Caco-2 (cell line): ENCODE measurements at regions not wholly inside any gene's neighbourhood (a gene's known extent, or its start where the extent isn't known, plus 50 kb on each side); places are given as distances from the start of the nearest gene placed in this dataset.

Source experiments
- BruUV-seq: library from RNA; stranded (reverse); fragments of 400-500 nt; replicated peaks from 2 replicates; lab custom pipeline; 2021; lab: Mats Ljungman, UMichigan
- CTCF ChIA-PET: fragments of 300-600 bp; sonication (Branson Sonifier 250); formaldehyde crosslinking; loops from one replicate; lab custom pipeline; 2022; ENCODE audit warnings: antibody characterized with exemption; lab: Charles Lee
- POLR2A ChIA-PET: fragments of 300-600 bp; sonication (Branson Sonifier 250); formaldehyde crosslinking; loops from one replicate; lab custom pipeline; 2022; ENCODE audit warnings: antibody characterized with exemption; lab: Charles Lee
- DNase-seq, 2 experiments: peaks; one replicate each; pipeline versions ENCODE4 v3.0.0 to v3.0.0-alpha.2; 2020 to 2022
- H3K27me3 ChIP-seq: replicated peaks from 2 replicates; pipeline ENCODE4 v1.6.0; 2011; ENCODE audit warnings: low read length; ENCODE audit not compliant: control insufficient read depth, insufficient read depth
- H3K36me3 ChIP-seq: 2 replicates; pipeline ENCODE4 v1.5.1; 2011; ENCODE audit warnings: low read length; ENCODE audit not compliant: control insufficient read depth, insufficient read depth
- H3K4me1 ChIP-seq: fragments of 250-450 bp; sonication (Bioruptor Pico); 2 replicates; pipeline ENCODE4 v1.5.1; 2020; ENCODE audit warnings: mild to moderate bottlenecking
- H3K4me3 ChIP-seq: 2 replicates; pipeline ENCODE4 v1.5.1; 2011; ENCODE audit warnings: low read depth, mild to moderate bottlenecking, control low read depth, low read length
- H3K9me3 ChIP-seq: fragments of 250-450 bp; sonication (Bioruptor Pico); 2 replicates; pipeline ENCODE4 v1.5.1; 2020; ENCODE audit warnings: mild to moderate bottlenecking, moderate library complexity
- H3K27ac Mint-ChIP-seq: one replicate; pipeline ENCODE4 v1.8.0; 2022; ENCODE audit warnings: mixed read lengths; ENCODE audit not compliant: unreplicated experiment
- H3K27me3 Mint-ChIP-seq: one replicate; pipeline ENCODE4 v1.8.0; 2022; ENCODE audit warnings: mixed read lengths; ENCODE audit not compliant: insufficient read depth, unreplicated experiment
- H3K36me3 Mint-ChIP-seq: one replicate; pipeline ENCODE4 v1.8.0; 2022; ENCODE audit warnings: mild to moderate bottlenecking, mixed read lengths; ENCODE audit not compliant: insufficient read depth, unreplicated experiment
- H3K4me1 Mint-ChIP-seq: one replicate; pipeline ENCODE4 v1.8.0; 2022; ENCODE audit warnings: low read depth, mixed read lengths; ENCODE audit not compliant: unreplicated experiment
- H3K4me3 Mint-ChIP-seq: one replicate; pipeline ENCODE4 v1.8.0; 2022; ENCODE audit warnings: mild to moderate bottlenecking, moderate library complexity, mixed read lengths; ENCODE audit not compliant: unreplicated experiment
- H3K9me3 Mint-ChIP-seq: one replicate; pipeline ENCODE4 v1.8.0; 2022; ENCODE audit warnings: mixed read lengths; ENCODE audit not compliant: unreplicated experiment
- intact Hi-C: fragments of 100-400 bp; cut with micrococcal nuclease; formaldehyde crosslinking; loops from one replicate; pipeline ENCODE4 v1.10.0; 2022; ENCODE audit not compliant: unreplicated experiment
- TF ChIP-seq, protein P1 (sequence below), 2 experiments: fragments of 200-600 bp in 1 of 2; IDR thresholded peaks; 1 replicate in 1 of 2; 2 replicates in 1 of 2; pipeline versions ENCODE4 v1.5.1 to v1.8.0; 2011 to 2022; ENCODE audit warnings: antibody characterized with exemption in 1 of 2, control low read depth in 1 of 2, inconsistent platforms in 1 of 2, low read depth in 1 of 2, low read length in 1 of 2, mild to moderate bottlenecking in 1 of 2, moderate library complexity in 1 of 2; ENCODE audit not compliant: insufficient read depth in 1 of 2, severe bottlenecking in 1 of 2, unreplicated experiment in 1 of 2

GRCh38 chr5:106964132-106964531 is 706.6 kb downstream of the EFNA5 start:
- Mint-ChIP-seq H3K36me3 (no peaks in the 10 kb centered on the region), H3K27me3 (no peaks in the 10 kb centered on the region), H3K4me1 (no peaks in the 10 kb centered on the region), H3K9me3 (no peaks in the 10 kb centered on the region), H3K4me3 (no peak overlapping the region), H3K27ac (no peak overlapping the region)
- no TSS peak for BruUV-seq
- H3K9me3 ChIP-seq: no peaks in the 10 kb centered on the region
- ChIA-PET POLR2A (no interaction called here), CTCF (no interaction called here)
- TF ChIP-seq, protein P1, sequence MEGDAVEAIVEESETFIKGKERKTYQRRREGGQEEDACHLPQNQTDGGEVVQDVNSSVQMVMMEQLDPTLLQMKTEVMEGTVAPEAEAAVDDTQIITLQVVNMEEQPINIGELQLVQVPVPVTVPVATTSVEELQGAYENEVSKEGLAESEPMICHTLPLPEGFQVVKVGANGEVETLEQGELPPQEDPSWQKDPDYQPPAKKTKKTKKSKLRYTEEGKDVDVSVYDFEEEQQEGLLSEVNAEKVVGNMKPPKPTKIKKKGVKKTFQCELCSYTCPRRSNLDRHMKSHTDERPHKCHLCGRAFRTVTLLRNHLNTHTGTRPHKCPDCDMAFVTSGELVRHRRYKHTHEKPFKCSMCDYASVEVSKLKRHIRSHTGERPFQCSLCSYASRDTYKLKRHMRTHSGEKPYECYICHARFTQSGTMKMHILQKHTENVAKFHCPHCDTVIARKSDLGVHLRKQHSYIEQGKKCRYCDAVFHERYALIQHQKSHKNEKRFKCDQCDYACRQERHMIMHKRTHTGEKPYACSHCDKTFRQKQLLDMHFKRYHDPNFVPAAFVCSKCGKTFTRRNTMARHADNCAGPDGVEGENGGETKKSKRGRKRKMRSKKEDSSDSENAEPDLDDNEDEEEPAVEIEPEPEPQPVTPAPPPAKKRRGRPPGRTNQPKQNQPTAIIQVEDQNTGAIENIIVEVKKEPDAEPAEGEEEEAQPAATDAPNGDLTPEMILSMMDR (IDR thresholded peaks at IDR 0.05; ENCODE audit: insufficient read depth in 1 of 2, low read depth in 1 of 2, low read length in 1 of 2, severe bottlenecking in 1 of 2, unreplicated experiment in 1 of 2): no peak
- intact Hi-C loops: no loop called here
- no peaks in the 10 kb centered on the region for H3K27me3 ChIP-seq
- H3K4me3 ChIP-seq: no peak overlapping the region
- DNase-seq: no peak
- peaks cover 5% of the 10 kb centered on the region; the same call in 1 of the 2 replicates for H3K4me1 ChIP-seq
- no peaks in the 10 kb centered on the region for H3K36me3 ChIP-seq

GRCh38 chr5:106963630-106964029 is 707.1 kb downstream of the EFNA5 start:
- no peaks in the 10 kb centered on the region for H3K36me3 Mint-ChIP-seq
- POLR2A ChIA-PET: no interaction called here
- Histone ChIP-seq H3K4me3 (no peak overlapping the region), H3K27me3 (no peaks in the 10 kb centered on the region), H3K36me3 (no peaks in the 10 kb centered on the region), H3K4me1 (peaks cover 5% of the 10 kb centered on the region; the same call in 1 of the 2 replicates), H3K9me3 (no peaks in the 10 kb centered on the region)
- H3K9me3 Mint-ChIP-seq: no peaks in the 10 kb centered on the region
- no peak overlapping the region for H3K27ac Mint-ChIP-seq
- H3K27me3 Mint-ChIP-seq: no peaks in the 10 kb centered on the region
- no peak for DNase-seq
- BruUV-seq: no TSS peak
- TF ChIP-seq, protein P1 (IDR thresholded peaks at IDR 0.05; ENCODE audit: insufficient read depth in 1 of 2, low read depth in 1 of 2, low read length in 1 of 2, severe bottlenecking in 1 of 2, unreplicated experiment in 1 of 2): no peak
- intact Hi-C loops: no loop called here
- CTCF ChIA-PET: no interaction called here
- H3K4me3 Mint-ChIP-seq: no peak overlapping the region
- H3K4me1 Mint-ChIP-seq: no peaks in the 10 kb centered on the region

DNA sequence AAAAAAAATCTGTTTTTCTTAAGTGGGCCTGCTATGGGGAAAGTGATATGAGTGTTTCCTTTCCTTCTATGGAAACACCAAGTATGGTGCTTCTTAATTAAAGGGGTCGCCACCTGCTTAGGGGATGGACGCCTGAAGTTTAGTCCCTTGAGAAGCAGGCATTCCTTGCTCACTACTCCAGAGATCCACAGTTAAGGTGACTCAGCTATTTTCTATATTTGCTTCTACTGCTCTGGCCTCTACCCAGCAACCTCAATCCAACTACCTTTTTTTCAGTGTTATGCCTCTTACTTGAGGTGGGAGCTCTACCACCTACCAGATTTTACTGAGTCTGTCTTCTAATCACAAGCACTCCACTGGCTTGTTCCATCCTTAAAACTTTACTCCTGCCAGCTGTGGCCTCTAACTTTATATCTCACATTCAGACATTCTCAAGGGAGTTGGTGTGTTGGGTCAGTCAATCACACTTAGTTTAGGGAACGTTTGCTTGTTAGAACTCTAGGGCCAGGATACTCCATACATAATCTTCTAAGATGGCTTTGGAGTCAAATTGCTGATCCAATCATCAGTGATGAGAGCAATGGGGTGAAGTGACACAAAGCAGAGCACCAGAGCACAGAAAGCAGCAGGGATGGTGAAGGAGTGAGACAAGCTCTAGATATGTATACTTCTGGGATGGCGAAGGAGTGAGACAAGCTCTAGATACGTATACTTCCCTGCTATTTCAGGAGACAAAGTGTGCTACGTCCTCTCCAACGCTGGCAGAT is 708.1 kb downstream of the EFNA5 start:
- no peaks in the 10 kb centered on the region for H3K9me3 ChIP-seq
- intact Hi-C loops: no loop called here
- Mint-ChIP-seq H3K9me3 (no peaks in the 10 kb centered on the region), H3K4me3 (no peak overlapping the region), H3K4me1 (no peaks in the 10 kb centered on the region), H3K36me3 (no peaks in the 10 kb centered on the region), H3K27ac (no peak overlapping the region), H3K27me3 (no peaks in the 10 kb centered on the region)
- no peaks in the 10 kb centered on the region for H3K36me3 ChIP-seq
- peaks cover 5% of the 10 kb centered on the region; the same call in 1 of the 2 replicates for H3K4me1 ChIP-seq
- POLR2A ChIA-PET: no interaction called here
- H3K27me3 ChIP-seq: no peaks in the 10 kb centered on the region
- no peak for DNase-seq
- CTCF ChIA-PET: no interaction called here
- H3K4me3 ChIP-seq: no peak overlapping the region
- TF ChIP-seq, protein P1 (IDR thresholded peaks at IDR 0.05; ENCODE audit: insufficient read depth in 1 of 2, low read depth in 1 of 2, low read length in 1 of 2, severe bottlenecking in 1 of 2, unreplicated experiment in 1 of 2): no peak
- no TSS peak for BruUV-seq
